ENCODE measurements at regions not wholly inside any gene's neighbourhood (a gene's known extent, or its start where the extent isn't known, plus 50 kb on each side); places are given as distances from the start of the nearest gene placed in this dataset.

- no peak overlapping the region for H3K4me3 Mint-ChIP-seq (ENCODE audit: unreplicated experiment)
- H3K27ac Mint-ChIP-seq (ENCODE audit: unreplicated experiment), result no peak overlapping the region
- no peak for DNase-seq (ENCODE audit: low spot score)
- H3K27me3 Mint-ChIP-seq (ENCODE audit: low read depth), result peaks cover 3% of the 10 kb centered on the region
- no peak for TF ChIP-seq CTCF (IDR thresholded peaks at IDR 0.05)
- H3K9me3 Mint-ChIP-seq (ENCODE audit: low read depth), result peaks cover 3% of the 10 kb centered on the region
- H3K36me3 Mint-ChIP-seq (ENCODE audit: low read depth), result no peaks in the 10 kb centered on the region
- H3K4me1 Mint-ChIP-seq (ENCODE audit: low read depth), result no peaks in the 10 kb centered on the region
These were observed 157.3 kb downstream of the SLCO1B3 start for GRCh38 chr12:20967756-20968155.

GRCh38 chr12:20969766-20970165, 159.3 kb downstream of the SLCO1B3 start:
- Mint-ChIP-seq H3K27me3 (ENCODE audit: low read depth) (peaks cover 1% of the 10 kb centered on the region), H3K4me1 (ENCODE audit: low read depth) (no peaks in the 10 kb centered on the region), H3K36me3 (ENCODE audit: low read depth) (no peaks in the 10 kb centered on the region), H3K9me3 (ENCODE audit: low read depth) (peaks cover 3% of the 10 kb centered on the region), H3K4me3 (ENCODE audit: unreplicated experiment) (no peak overlapping the region), H3K27ac (ENCODE audit: unreplicated experiment) (no peak overlapping the region)
- no peak for TF ChIP-seq CTCF (IDR thresholded peaks at IDR 0.05)
- DNase-seq (ENCODE audit: low spot score), result no peak

GRCh38 chr12:20985399-20985798, 145.6 kb upstream of the SLCO1B1 start:
- no peak overlapping the region for H3K4me3 Mint-ChIP-seq (ENCODE audit: unreplicated experiment)
- H3K27ac Mint-ChIP-seq (ENCODE audit: unreplicated experiment), result no peak overlapping the region
- peaks cover 4% of the 10 kb centered on the region for H3K27me3 Mint-ChIP-seq (ENCODE audit: low read depth)
- no peaks in the 10 kb centered on the region for H3K4me1 Mint-ChIP-seq (ENCODE audit: low read depth)
- TF ChIP-seq CTCF (IDR thresholded peaks at IDR 0.05), result no peak
- no peaks in the 10 kb centered on the region for H3K36me3 Mint-ChIP-seq (ENCODE audit: low read depth)
- no peak for DNase-seq (ENCODE audit: low spot score)
- H3K9me3 Mint-ChIP-seq (ENCODE audit: low read depth), result peaks cover 22% of the 10 kb centered on the region

GRCh38 chr12:21001778-21002177, 129.2 kb upstream of the SLCO1B1 start:
- no peaks in the 10 kb centered on the region for H3K4me1 Mint-ChIP-seq (ENCODE audit: low read depth)
- no peaks in the 10 kb centered on the region for H3K36me3 Mint-ChIP-seq (ENCODE audit: low read depth)
- no peak for TF ChIP-seq CTCF (IDR thresholded peaks at IDR 0.05)
- no peak overlapping the region for H3K27ac Mint-ChIP-seq (ENCODE audit: unreplicated experiment)
- no peak overlapping the region for H3K4me3 Mint-ChIP-seq (ENCODE audit: unreplicated experiment)
- H3K27me3 Mint-ChIP-seq (ENCODE audit: low read depth), result peaks cover 6% of the 10 kb centered on the region
- H3K9me3 Mint-ChIP-seq (ENCODE audit: low read depth), result peaks cover 6% of the 10 kb centered on the region
- DNase-seq (ENCODE audit: low spot score), result no peak

GRCh38 chr12:21025656-21026055, 105.3 kb upstream of the SLCO1B1 start:
- H3K36me3 Mint-ChIP-seq (ENCODE audit: low read depth), result no peaks in the 10 kb centered on the region
- H3K27me3 Mint-ChIP-seq (ENCODE audit: low read depth), result peaks cover 5% of the 10 kb centered on the region
- no peak for DNase-seq (ENCODE audit: low spot score)
- no peaks in the 10 kb centered on the region for H3K4me1 Mint-ChIP-seq (ENCODE audit: low read depth)
- no peak overlapping the region for H3K27ac Mint-ChIP-seq (ENCODE audit: unreplicated experiment)
- no peak overlapping the region for H3K4me3 Mint-ChIP-seq (ENCODE audit: unreplicated experiment)
- TF ChIP-seq CTCF (IDR thresholded peaks at IDR 0.05), result no peak
- H3K9me3 Mint-ChIP-seq (ENCODE audit: low read depth), result peaks cover 3% of the 10 kb centered on the region
